ENCODE measurements at regions not wholly inside any gene's neighbourhood (a gene's known extent, or its start where the extent isn't known, plus 50 kb on each side); places are given as distances from the start of the nearest gene placed in this dataset.
A peak's percentile ranks its signal among the peaks of the same experiment; 100 is the strongest.

GRCh38 chr9:12874395-12874794 is 99.6 kb downstream of the LURAP1L start:
- H3K27me3 ChIP-seq (ENCODE audit: control insufficient read depth, insufficient read depth, low read length): no peaks in the 10 kb centered on the region
- DNase-seq: no peak
- H3K9me3 ChIP-seq (ENCODE audit: control insufficient read depth, low read depth, low read length): no peaks in the 10 kb centered on the region
- no peak overlapping the region for H3K27ac ChIP-seq (ENCODE audit: low read length)
- WGBS (ENCODE audit: insufficient coverage, low lambda C conversion rate): 87% methylated on average over 3 of the region's 3 CpGs
- H3K4me1 ChIP-seq (ENCODE audit: control insufficient read depth, insufficient read depth, low read length): peaks cover 3% of the 10 kb centered on the region
- H3K4me3 ChIP-seq (ENCODE audit: low read length): no peak overlapping the region
- H3K36me3 ChIP-seq (ENCODE audit: control insufficient read depth, insufficient read depth, low read length): no peaks in the 10 kb centered on the region

GRCh38 chr9:12875191-12875590 is 100.4 kb downstream of the LURAP1L start:
- Histone ChIP-seq H3K36me3 (ENCODE audit: control insufficient read depth, insufficient read depth, low read length) (no peaks in the 10 kb centered on the region), H3K4me1 (ENCODE audit: control insufficient read depth, insufficient read depth, low read length) (peaks cover 3% of the 10 kb centered on the region), H3K27me3 (ENCODE audit: control insufficient read depth, insufficient read depth, low read length) (no peaks in the 10 kb centered on the region), H3K27ac (ENCODE audit: low read length) (no peak overlapping the region), H3K9me3 (ENCODE audit: control insufficient read depth, low read depth, low read length) (no peaks in the 10 kb centered on the region), H3K4me3 (ENCODE audit: low read length) (no peak overlapping the region)
- no peak for DNase-seq

GRCh38 chr9:12876872-12877271 is 102.1 kb downstream of the LURAP1L start:
- Histone ChIP-seq H3K36me3 (ENCODE audit: control insufficient read depth, insufficient read depth, low read length) (no peaks in the 10 kb centered on the region), H3K4me1 (ENCODE audit: control insufficient read depth, insufficient read depth, low read length) (peaks cover 3% of the 10 kb centered on the region), H3K9me3 (ENCODE audit: control insufficient read depth, low read depth, low read length) (no peaks in the 10 kb centered on the region), H3K4me3 (ENCODE audit: low read length) (no peak overlapping the region), H3K27ac (ENCODE audit: low read length) (no peak overlapping the region), H3K27me3 (ENCODE audit: control insufficient read depth, insufficient read depth, low read length) (no peaks in the 10 kb centered on the region)
- WGBS (ENCODE audit: insufficient coverage, low lambda C conversion rate): 75% methylated on average over 1 of the region's 2 CpGs
- no peak for DNase-seq

- H3K36me3 ChIP-seq (ENCODE audit: control insufficient read depth, insufficient read depth, low read length): no peaks in the 10 kb centered on the region
- 37% methylated on average over 2 of the region's 5 CpGs for WGBS (ENCODE audit: insufficient coverage, low lambda C conversion rate)
- H3K4me3 ChIP-seq (ENCODE audit: low read length): no peak overlapping the region
- H3K9me3 ChIP-seq (ENCODE audit: control insufficient read depth, low read depth, low read length): no peaks in the 10 kb centered on the region
- H3K27ac ChIP-seq (ENCODE audit: low read length): peak overlapping the region; percentile 77
- no peaks in the 10 kb centered on the region for H3K27me3 ChIP-seq (ENCODE audit: control insufficient read depth, insufficient read depth, low read length)
- peaks cover 3% of the 10 kb centered on the region for H3K4me1 ChIP-seq (ENCODE audit: control insufficient read depth, insufficient read depth, low read length)
- DNase-seq: peak; percentile 18 to 72
Observed at GRCh38 chr9:12878351-12878978, 103.6 kb downstream of the LURAP1L start.

GRCh38 chr9:12879961-12880360 is 105.1 kb downstream of the LURAP1L start:
- DNase-seq: no peak
- Histone ChIP-seq H3K27me3 (ENCODE audit: control insufficient read depth, insufficient read depth, low read length) (no peaks in the 10 kb centered on the region), H3K27ac (ENCODE audit: low read length) (no peak overlapping the region), H3K4me3 (ENCODE audit: low read length) (no peak overlapping the region), H3K4me1 (ENCODE audit: control insufficient read depth, insufficient read depth, low read length) (peaks cover 3% of the 10 kb centered on the region), H3K36me3 (ENCODE audit: control insufficient read depth, insufficient read depth, low read length) (no peaks in the 10 kb centered on the region), H3K9me3 (ENCODE audit: control insufficient read depth, low read depth, low read length) (no peaks in the 10 kb centered on the region)

- Histone ChIP-seq H3K27me3 (ENCODE audit: control insufficient read depth, insufficient read depth, low read length) (no peaks in the 10 kb centered on the region), H3K4me3 (ENCODE audit: low read length) (no peak overlapping the region), H3K36me3 (ENCODE audit: control insufficient read depth, insufficient read depth, low read length) (no peaks in the 10 kb centered on the region), H3K27ac (ENCODE audit: low read length) (peak overlapping the region; percentile 2), H3K9me3 (ENCODE audit: control insufficient read depth, low read depth, low read length) (no peaks in the 10 kb centered on the region), H3K4me1 (ENCODE audit: control insufficient read depth, insufficient read depth, low read length) (peaks cover 3% of the 10 kb centered on the region)
- 80% methylated on average over 1 of the region's 3 CpGs for WGBS (ENCODE audit: insufficient coverage, low lambda C conversion rate)
- peak in 1 of 2 donors; percentile 18 for DNase-seq
Observed at GRCh38 chr9:12880406-12881015, 105.7 kb downstream of the LURAP1L start.

GRCh38 chr9:12882430-12882829 is 107.6 kb downstream of the LURAP1L start:
- no peak overlapping the region for H3K4me3 ChIP-seq (ENCODE audit: low read length)
- H3K4me1 ChIP-seq (ENCODE audit: control insufficient read depth, insufficient read depth, low read length): no peaks in the 10 kb centered on the region
- no peaks in the 10 kb centered on the region for H3K27me3 ChIP-seq (ENCODE audit: control insufficient read depth, insufficient read depth, low read length)
- no peaks in the 10 kb centered on the region for H3K9me3 ChIP-seq (ENCODE audit: control insufficient read depth, low read depth, low read length)
- no peak overlapping the region for H3K27ac ChIP-seq (ENCODE audit: low read length)
- WGBS (ENCODE audit: insufficient coverage, low lambda C conversion rate): no CpG with 5 or more reads among the region's 2 CpGs
- no peaks in the 10 kb centered on the region for H3K36me3 ChIP-seq (ENCODE audit: control insufficient read depth, insufficient read depth, low read length)
- DNase-seq: peak in 1 of 2 donors; percentile 17

GRCh38 chr9:12884736-12885395 is 110.0 kb downstream of the LURAP1L start:
- DNase-seq: peak; percentile 53 to 62
- H3K27ac ChIP-seq (ENCODE audit: low read length): no peak overlapping the region
- H3K27me3 ChIP-seq (ENCODE audit: control insufficient read depth, insufficient read depth, low read length): no peaks in the 10 kb centered on the region
- no peaks in the 10 kb centered on the region for H3K9me3 ChIP-seq (ENCODE audit: control insufficient read depth, low read depth, low read length)
- no peaks in the 10 kb centered on the region for H3K4me1 ChIP-seq (ENCODE audit: control insufficient read depth, insufficient read depth, low read length)
- no peak overlapping the region for H3K4me3 ChIP-seq (ENCODE audit: low read length)
- no peaks in the 10 kb centered on the region for H3K36me3 ChIP-seq (ENCODE audit: control insufficient read depth, insufficient read depth, low read length)
- 67% methylated on average over 2 of the region's 4 CpGs for WGBS (ENCODE audit: insufficient coverage, low lambda C conversion rate)

GRCh38 chr9:12889402-12890106 is 114.7 kb downstream of the LURAP1L start:
- no peak for DNase-seq
- Histone ChIP-seq H3K27ac (ENCODE audit: low read length) (no peak overlapping the region), H3K4me1 (ENCODE audit: control insufficient read depth, insufficient read depth, low read length) (no peaks in the 10 kb centered on the region), H3K36me3 (ENCODE audit: control insufficient read depth, insufficient read depth, low read length) (no peaks in the 10 kb centered on the region), H3K4me3 (ENCODE audit: low read length) (no peak overlapping the region), H3K9me3 (ENCODE audit: control insufficient read depth, low read depth, low read length) (no peaks in the 10 kb centered on the region), H3K27me3 (ENCODE audit: control insufficient read depth, insufficient read depth, low read length) (no peaks in the 10 kb centered on the region)
- WGBS (ENCODE audit: insufficient coverage, low lambda C conversion rate): no CpG with 5 or more reads among the region's 2 CpGs

- no peaks in the 10 kb centered on the region for H3K4me1 ChIP-seq (ENCODE audit: control insufficient read depth, insufficient read depth, low read length)
- WGBS (ENCODE audit: insufficient coverage, low lambda C conversion rate): 83% methylated on average over 1 of the region's 1 CpG
- no peaks in the 10 kb centered on the region for H3K36me3 ChIP-seq (ENCODE audit: control insufficient read depth, insufficient read depth, low read length)
- H3K27ac ChIP-seq (ENCODE audit: low read length): no peak overlapping the region
- no peaks in the 10 kb centered on the region for H3K9me3 ChIP-seq (ENCODE audit: control insufficient read depth, low read depth, low read length)
- H3K27me3 ChIP-seq (ENCODE audit: control insufficient read depth, insufficient read depth, low read length): no peaks in the 10 kb centered on the region
- no peak for DNase-seq
- no peak overlapping the region for H3K4me3 ChIP-seq (ENCODE audit: low read length)
Observed at GRCh38 chr9:12891588-12891987, 116.8 kb downstream of the LURAP1L start.

Data from large intestine (tissue), 3 donors.